Mesothelial cell of epicardium (in vitro differentiated cells): ENCODE measurements at regions not wholly inside any gene's neighbourhood (a gene's known extent, or its start where the extent isn't known, plus 50 kb on each side); places are given as distances from the start of the nearest gene placed in this dataset.

Source experiments
- DNase-seq, 2 experiments: peaks; one replicate each; pipeline ENCODE4 v3.0.0; 2021; ENCODE audit warnings: low spot score in 2 of 2; ENCODE audit not compliant: unreplicated experiment in 2 of 2
- H3K27ac Mint-ChIP-seq: 2 replicates; pipeline ENCODE4 v1.8.0; 2021; ENCODE audit warnings: mixed read lengths
- H3K27me3 Mint-ChIP-seq: 2 replicates; pipeline ENCODE4 v1.8.0; 2021; ENCODE audit warnings: low read depth, mixed read lengths
- H3K36me3 Mint-ChIP-seq: 2 replicates; pipeline ENCODE4 v1.8.0; 2021; ENCODE audit warnings: mixed read lengths
- H3K4me1 Mint-ChIP-seq: 2 replicates; pipeline ENCODE4 v1.8.0; 2021; ENCODE audit warnings: mixed read lengths
- H3K4me3 Mint-ChIP-seq: 2 replicates; pipeline ENCODE4 v1.8.0; 2021; ENCODE audit warnings: mild to moderate bottlenecking, moderate library complexity, mixed read lengths
- H3K9me3 Mint-ChIP-seq: 2 replicates; pipeline ENCODE4 v1.8.0; 2021; ENCODE audit warnings: mixed read lengths
- TF ChIP-seq, protein P1 (sequence below): fragments of 200-600 bp; sonication (generic); IDR thresholded peaks from one replicate; pipeline ENCODE4 v1.5.0; 2021; ENCODE audit warnings: antibody characterized with exemption; ENCODE audit not compliant: unreplicated experiment

DNA sequence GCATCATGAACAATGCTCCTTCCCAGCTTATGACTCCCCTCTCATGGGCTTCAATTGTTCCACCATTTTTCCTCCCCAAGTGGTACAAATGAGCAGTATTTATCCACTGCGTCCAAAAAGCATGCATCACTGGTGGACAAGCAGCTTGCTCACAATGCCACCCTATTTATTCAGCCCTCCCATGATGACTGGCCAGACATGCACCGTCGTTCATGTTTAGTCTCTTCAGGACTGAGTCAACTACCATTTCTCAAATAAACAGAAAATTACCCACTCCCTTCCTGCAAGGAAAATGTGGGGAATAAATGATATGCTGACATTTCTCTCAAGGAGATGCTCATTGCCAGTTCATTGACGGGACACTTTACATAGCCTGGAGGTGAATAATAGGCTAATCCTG lies 300.4 kb downstream of the C6orf118 start:
- Mint-ChIP-seq H3K27ac (no peak overlapping the region), H3K27me3 (no peaks in the 10 kb centered on the region), H3K36me3 (peaks cover 2% of the 10 kb centered on the region), H3K4me3 (no peak overlapping the region), H3K4me1 (peaks cover 25% of the 10 kb centered on the region), H3K9me3 (peaks cover 11% of the 10 kb centered on the region)
- DNase-seq: no peak
- TF ChIP-seq, protein P1, sequence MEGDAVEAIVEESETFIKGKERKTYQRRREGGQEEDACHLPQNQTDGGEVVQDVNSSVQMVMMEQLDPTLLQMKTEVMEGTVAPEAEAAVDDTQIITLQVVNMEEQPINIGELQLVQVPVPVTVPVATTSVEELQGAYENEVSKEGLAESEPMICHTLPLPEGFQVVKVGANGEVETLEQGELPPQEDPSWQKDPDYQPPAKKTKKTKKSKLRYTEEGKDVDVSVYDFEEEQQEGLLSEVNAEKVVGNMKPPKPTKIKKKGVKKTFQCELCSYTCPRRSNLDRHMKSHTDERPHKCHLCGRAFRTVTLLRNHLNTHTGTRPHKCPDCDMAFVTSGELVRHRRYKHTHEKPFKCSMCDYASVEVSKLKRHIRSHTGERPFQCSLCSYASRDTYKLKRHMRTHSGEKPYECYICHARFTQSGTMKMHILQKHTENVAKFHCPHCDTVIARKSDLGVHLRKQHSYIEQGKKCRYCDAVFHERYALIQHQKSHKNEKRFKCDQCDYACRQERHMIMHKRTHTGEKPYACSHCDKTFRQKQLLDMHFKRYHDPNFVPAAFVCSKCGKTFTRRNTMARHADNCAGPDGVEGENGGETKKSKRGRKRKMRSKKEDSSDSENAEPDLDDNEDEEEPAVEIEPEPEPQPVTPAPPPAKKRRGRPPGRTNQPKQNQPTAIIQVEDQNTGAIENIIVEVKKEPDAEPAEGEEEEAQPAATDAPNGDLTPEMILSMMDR: no peak

DNA sequence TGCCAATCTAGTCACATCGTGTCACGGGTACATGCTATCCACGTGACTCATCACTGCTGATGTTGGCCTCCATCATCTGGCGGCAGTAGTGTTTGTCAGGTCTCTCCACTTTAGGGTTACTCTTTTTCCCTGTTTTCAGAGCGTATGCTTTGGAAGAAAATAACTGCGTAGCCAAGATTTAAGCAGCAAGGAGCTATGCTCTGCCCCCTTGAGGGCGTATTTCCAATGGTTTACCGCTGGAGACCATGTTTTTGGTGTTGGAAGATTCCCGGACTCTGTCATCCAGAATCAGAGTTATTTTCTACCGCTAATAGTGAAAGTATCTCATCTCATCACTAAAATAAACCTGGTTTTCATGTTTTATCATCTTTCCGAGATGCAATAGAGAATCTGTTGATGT lies 306.5 kb downstream of the C6orf118 start:
- TF ChIP-seq, protein P1: no peak
- peaks cover 2% of the 10 kb centered on the region for H3K36me3 Mint-ChIP-seq
- H3K27ac Mint-ChIP-seq: no peak overlapping the region
- no peak overlapping the region for H3K4me3 Mint-ChIP-seq
- no peaks in the 10 kb centered on the region for H3K4me1 Mint-ChIP-seq
- no peaks in the 10 kb centered on the region for H3K27me3 Mint-ChIP-seq
- H3K9me3 Mint-ChIP-seq: peaks cover 23% of the 10 kb centered on the region
- DNase-seq: no peak

DNA sequence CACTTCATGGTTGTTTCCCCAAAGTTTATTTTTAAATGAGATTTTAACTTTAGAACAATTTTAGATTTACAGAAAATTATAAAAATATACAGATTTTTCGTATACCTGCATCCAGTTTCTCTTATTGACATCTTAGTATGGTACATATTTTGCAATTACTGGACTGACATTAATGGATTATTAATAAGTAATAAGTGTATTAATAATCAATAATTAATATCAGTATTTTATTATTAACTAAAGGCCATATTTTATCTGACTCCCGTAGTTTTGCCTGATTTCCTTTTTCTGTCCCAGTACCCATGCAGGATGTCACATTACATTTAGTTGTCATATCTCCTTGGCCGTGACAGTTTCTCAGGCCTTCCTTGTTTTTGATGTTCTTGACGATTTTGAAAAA lies 307.0 kb downstream of the C6orf118 start:
- DNase-seq: no peak
- Mint-ChIP-seq H3K27ac (no peak overlapping the region), H3K9me3 (peaks cover 23% of the 10 kb centered on the region), H3K4me1 (no peaks in the 10 kb centered on the region), H3K27me3 (no peaks in the 10 kb centered on the region), H3K4me3 (no peak overlapping the region), H3K36me3 (peaks cover 2% of the 10 kb centered on the region)
- TF ChIP-seq, protein P1: no peak

DNA sequence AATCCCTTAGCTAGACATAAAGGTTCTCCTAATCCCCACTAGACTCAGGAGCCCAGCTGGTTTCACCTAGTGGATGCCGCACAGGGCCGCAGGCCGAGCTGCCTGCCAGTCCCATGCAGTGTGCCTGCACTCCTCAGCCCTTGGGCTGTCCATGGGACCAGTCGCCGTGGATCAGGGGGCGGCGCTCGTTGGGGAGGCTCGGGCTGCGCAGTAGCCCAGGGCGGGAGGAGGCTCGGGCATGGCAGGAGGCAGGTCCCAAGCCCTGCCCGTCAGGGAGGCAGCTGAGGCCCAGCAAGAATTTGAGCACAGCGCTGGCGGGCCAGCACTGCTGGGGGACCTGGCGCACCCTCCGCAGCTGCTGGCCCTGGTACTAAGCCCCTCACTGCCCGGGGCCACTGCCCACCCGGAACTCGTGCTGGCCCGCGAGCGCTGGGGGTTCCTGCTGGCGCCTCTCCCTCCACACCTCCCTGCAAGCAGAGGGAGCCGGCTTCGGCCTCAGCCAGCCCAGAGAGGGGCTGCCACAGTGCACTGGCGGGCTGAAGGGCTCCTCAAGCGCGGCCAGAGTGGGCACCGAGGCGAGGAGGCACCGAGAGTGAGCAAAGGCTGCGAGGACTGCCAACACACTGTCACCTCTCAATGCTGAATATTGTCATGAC lies 307.8 kb downstream of the C6orf118 start:
- no peak overlapping the region for H3K4me3 Mint-ChIP-seq
- H3K36me3 Mint-ChIP-seq: peaks cover 2% of the 10 kb centered on the region
- H3K27me3 Mint-ChIP-seq: no peaks in the 10 kb centered on the region
- no peaks in the 10 kb centered on the region for H3K4me1 Mint-ChIP-seq
- DNase-seq: no peak
- no peak overlapping the region for H3K27ac Mint-ChIP-seq
- peaks cover 23% of the 10 kb centered on the region for H3K9me3 Mint-ChIP-seq
- TF ChIP-seq, protein P1: no peak

DNA sequence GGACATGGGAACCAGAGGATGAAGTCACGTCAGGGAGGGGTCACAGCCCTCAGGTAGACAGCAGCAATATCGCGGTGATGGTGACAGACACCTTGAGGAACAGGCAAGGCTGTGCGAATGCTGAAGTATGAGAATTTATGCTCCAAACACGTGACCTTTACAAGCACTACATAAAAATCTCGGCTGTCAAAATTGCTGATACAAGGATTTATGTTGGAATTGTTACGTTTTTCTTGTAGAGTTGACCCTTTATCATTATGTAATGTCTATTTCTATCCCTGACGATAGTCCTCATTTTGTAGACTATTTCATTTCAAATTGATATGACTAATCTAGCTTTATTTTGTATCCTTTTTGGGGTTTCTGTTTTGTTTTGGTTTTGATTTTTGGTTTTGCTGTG lies 311.1 kb downstream of the C6orf118 start:
- DNase-seq: no peak

More for the DNA sequence above, 311.1 kb downstream of the C6orf118 start:
- H3K27ac Mint-ChIP-seq: no peak overlapping the region
- H3K4me3 Mint-ChIP-seq: no peak overlapping the region
- no peaks in the 10 kb centered on the region for H3K27me3 Mint-ChIP-seq
- H3K9me3 Mint-ChIP-seq: peaks cover 10% of the 10 kb centered on the region
- no peaks in the 10 kb centered on the region for H3K36me3 Mint-ChIP-seq
- TF ChIP-seq, protein P1: no peak
- H3K4me1 Mint-ChIP-seq: no peaks in the 10 kb centered on the region
